ENCODE measurements at regions not wholly inside any gene's neighbourhood (a gene's known extent, or its start where the extent isn't known, plus 50 kb on each side); places are given as distances from the start of the nearest gene placed in this dataset.
A peak's percentile ranks its signal among the peaks of the same experiment; 100 is the strongest.

GRCh38 chr7:79912213-79912633 lies 222.4 kb upstream of the GNAI1 start:
- Mint-ChIP-seq H3K27me3 (no peaks in the 10 kb centered on the region), H3K4me1 (ENCODE audit: low read depth) (peaks cover 37% of the 10 kb centered on the region), H3K9me3 (no peaks in the 10 kb centered on the region), H3K27ac (peak overlapping the region; percentile 10), H3K36me3 (ENCODE audit: low read depth) (no peaks in the 10 kb centered on the region), H3K4me3 (no peak overlapping the region)
- DNase-seq (peak in 2 of 14 experiments; percentile 4 to 5), ATAC-seq (ENCODE audit: poor library complexity) (peak; percentile 32)
- peaks cover 4 to 7% of the 10 kb centered on the region in 2 experiments for H3K9me3 ChIP-seq (ENCODE audit: control insufficient read depth in 1 of 2, insufficient read depth in 1 of 2, low read length in 2 of 2)
- H3K4me3 ChIP-seq (ENCODE audit: low read length), result peak overlapping the region; percentile 15
- no peak overlapping the region for H3K27ac ChIP-seq (ENCODE audit: low read depth in 1 of 2, low read length in 2 of 2)
- TF ChIP-seq, protein P1, sequence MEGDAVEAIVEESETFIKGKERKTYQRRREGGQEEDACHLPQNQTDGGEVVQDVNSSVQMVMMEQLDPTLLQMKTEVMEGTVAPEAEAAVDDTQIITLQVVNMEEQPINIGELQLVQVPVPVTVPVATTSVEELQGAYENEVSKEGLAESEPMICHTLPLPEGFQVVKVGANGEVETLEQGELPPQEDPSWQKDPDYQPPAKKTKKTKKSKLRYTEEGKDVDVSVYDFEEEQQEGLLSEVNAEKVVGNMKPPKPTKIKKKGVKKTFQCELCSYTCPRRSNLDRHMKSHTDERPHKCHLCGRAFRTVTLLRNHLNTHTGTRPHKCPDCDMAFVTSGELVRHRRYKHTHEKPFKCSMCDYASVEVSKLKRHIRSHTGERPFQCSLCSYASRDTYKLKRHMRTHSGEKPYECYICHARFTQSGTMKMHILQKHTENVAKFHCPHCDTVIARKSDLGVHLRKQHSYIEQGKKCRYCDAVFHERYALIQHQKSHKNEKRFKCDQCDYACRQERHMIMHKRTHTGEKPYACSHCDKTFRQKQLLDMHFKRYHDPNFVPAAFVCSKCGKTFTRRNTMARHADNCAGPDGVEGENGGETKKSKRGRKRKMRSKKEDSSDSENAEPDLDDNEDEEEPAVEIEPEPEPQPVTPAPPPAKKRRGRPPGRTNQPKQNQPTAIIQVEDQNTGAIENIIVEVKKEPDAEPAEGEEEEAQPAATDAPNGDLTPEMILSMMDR (IDR thresholded peaks at IDR 0.05), result no peak
- no peaks in the 10 kb centered on the region for H3K36me3 ChIP-seq (ENCODE audit: insufficient read depth, low read length)
- POLR2A ChIA-PET, result interaction anchor here (0.6 to 1.2 kb wide), 2 partner anchors 64 to 100 kb away, joined by 3 to 4 read pairs; no protein-coding TSS in a partner anchor
- no peaks in the 10 kb centered on the region for H3K4me1 ChIP-seq (ENCODE audit: insufficient read depth, low read length)
- CTCF ChIA-PET, result no interaction called here
- intact Hi-C loops (cut with DNase I, micrococcal nuclease), result no loop called here
- H3K27me3 ChIP-seq (ENCODE audit: control insufficient read depth in 1 of 2, insufficient read depth in 2 of 2, low read length in 2 of 2), result no peaks in the 10 kb centered on the region

GRCh38 chr7:79911420-79911819 lies 223.2 kb upstream of the GNAI1 start:
- Mint-ChIP-seq H3K4me1 (ENCODE audit: low read depth) (peaks cover 37% of the 10 kb centered on the region), H3K36me3 (ENCODE audit: low read depth) (no peaks in the 10 kb centered on the region), H3K27ac (no peak overlapping the region), H3K27me3 (no peaks in the 10 kb centered on the region), H3K9me3 (no peaks in the 10 kb centered on the region), H3K4me3 (no peak overlapping the region)
- Histone ChIP-seq H3K27ac (ENCODE audit: low read depth in 1 of 2, low read length in 2 of 2) (no peak overlapping the region), H3K9me3 (ENCODE audit: control insufficient read depth in 1 of 2, insufficient read depth in 1 of 2, low read length in 2 of 2) (peaks cover 4 to 10% of the 10 kb centered on the region in 2 experiments), H3K4me3 (ENCODE audit: low read length) (no peak overlapping the region), H3K4me1 (ENCODE audit: insufficient read depth, low read length) (no peaks in the 10 kb centered on the region), H3K27me3 (ENCODE audit: control insufficient read depth in 1 of 2, insufficient read depth in 2 of 2, low read length in 2 of 2) (no peaks in the 10 kb centered on the region), H3K36me3 (ENCODE audit: insufficient read depth, low read length) (no peaks in the 10 kb centered on the region)
- intact Hi-C loops (cut with DNase I, micrococcal nuclease), result no loop called here
- TF ChIP-seq, protein P1 (IDR thresholded peaks at IDR 0.05), result no peak
- POLR2A ChIA-PET, result interaction anchor here (0.6 to 1.2 kb wide), 2 partner anchors 65 to 99 kb away, joined by 3 to 4 read pairs; no protein-coding TSS in a partner anchor
- DNase-seq, result no peak
- peak; percentile 21 for ATAC-seq (ENCODE audit: poor library complexity)
- CTCF ChIA-PET, result no interaction called here

DNA sequence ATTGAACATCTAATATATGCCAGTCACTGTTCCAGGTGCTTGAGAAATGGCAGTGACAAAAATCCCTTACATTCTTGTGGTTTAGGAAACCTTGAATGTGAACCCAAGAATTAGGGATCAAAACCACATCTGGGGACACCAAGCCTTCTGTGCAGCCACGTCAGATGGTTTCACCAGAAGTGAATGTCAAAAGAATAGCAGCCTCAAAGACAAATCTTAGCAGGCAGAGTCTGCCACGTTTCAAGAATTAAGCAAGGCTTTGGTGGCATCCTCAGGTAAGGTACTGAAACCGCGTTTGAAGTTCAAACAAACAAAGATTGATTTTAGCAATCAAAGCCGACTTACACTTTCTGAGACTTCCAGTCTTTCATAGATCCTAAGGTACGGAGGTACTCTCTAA lies 225.5 kb upstream of the GNAI1 start:
- no peaks in the 10 kb centered on the region for H3K36me3 ChIP-seq (ENCODE audit: insufficient read depth, low read length)
- Mint-ChIP-seq H3K27me3 (no peaks in the 10 kb centered on the region), H3K27ac (no peak overlapping the region), H3K9me3 (no peaks in the 10 kb centered on the region), H3K4me1 (ENCODE audit: low read depth) (peaks cover 37% of the 10 kb centered on the region), H3K4me3 (no peak overlapping the region), H3K36me3 (ENCODE audit: low read depth) (no peaks in the 10 kb centered on the region)
- intact Hi-C loops (cut with DNase I, micrococcal nuclease), result no loop called here
- H3K27me3 ChIP-seq (ENCODE audit: control insufficient read depth in 1 of 2, insufficient read depth in 2 of 2, low read length in 2 of 2), result no peaks in the 10 kb centered on the region
- TF ChIP-seq, protein P1 (IDR thresholded peaks at IDR 0.05), result no peak
- H3K27ac ChIP-seq (ENCODE audit: low read depth in 1 of 2, low read length in 2 of 2), result no peak overlapping the region
- CTCF ChIA-PET, result no interaction called here
- H3K4me3 ChIP-seq (ENCODE audit: low read length), result no peak overlapping the region
- H3K9me3 ChIP-seq (ENCODE audit: control insufficient read depth in 1 of 2, insufficient read depth in 1 of 2, low read length in 2 of 2), result peaks cover 0 to 5% of the 10 kb centered on the region in 2 experiments
- POLR2A ChIA-PET, result no interaction called here
- H3K4me1 ChIP-seq (ENCODE audit: insufficient read depth, low read length), result no peaks in the 10 kb centered on the region
- DNase-seq (peak in 2 of 14 experiments; percentile 9 to 20), ATAC-seq (ENCODE audit: poor library complexity) (no peak)

All from CD4-positive, alpha-beta T cell (primary cell).